ENCODE measurements at regions not wholly inside any gene's neighbourhood (a gene's known extent, or its start where the extent isn't known, plus 50 kb on each side); places are given as distances from the start of the nearest gene placed in this dataset.

GRCh38 chr7:41033500-41033899 is 669.4 kb downstream of the INHBA start:
- no peak for TF ChIP-seq CTCF (IDR thresholded peaks at IDR 0.05; ENCODE audit: poor library complexity)
- no peak for TF ChIP-seq EZH2phosphoT487 (IDR thresholded peaks at IDR 0.05; ENCODE audit: low read depth, severe bottlenecking, unreplicated experiment)
